ENCODE measurements at regions not wholly inside any gene's neighbourhood (a gene's known extent, or its start where the extent isn't known, plus 50 kb on each side); places are given as distances from the start of the nearest gene placed in this dataset.
"Not testable (repeated sequence)": the region's sequence is repeated elsewhere in the genome, so short reads cannot be mapped to it uniquely, and the experiment has no call there.

DNA sequence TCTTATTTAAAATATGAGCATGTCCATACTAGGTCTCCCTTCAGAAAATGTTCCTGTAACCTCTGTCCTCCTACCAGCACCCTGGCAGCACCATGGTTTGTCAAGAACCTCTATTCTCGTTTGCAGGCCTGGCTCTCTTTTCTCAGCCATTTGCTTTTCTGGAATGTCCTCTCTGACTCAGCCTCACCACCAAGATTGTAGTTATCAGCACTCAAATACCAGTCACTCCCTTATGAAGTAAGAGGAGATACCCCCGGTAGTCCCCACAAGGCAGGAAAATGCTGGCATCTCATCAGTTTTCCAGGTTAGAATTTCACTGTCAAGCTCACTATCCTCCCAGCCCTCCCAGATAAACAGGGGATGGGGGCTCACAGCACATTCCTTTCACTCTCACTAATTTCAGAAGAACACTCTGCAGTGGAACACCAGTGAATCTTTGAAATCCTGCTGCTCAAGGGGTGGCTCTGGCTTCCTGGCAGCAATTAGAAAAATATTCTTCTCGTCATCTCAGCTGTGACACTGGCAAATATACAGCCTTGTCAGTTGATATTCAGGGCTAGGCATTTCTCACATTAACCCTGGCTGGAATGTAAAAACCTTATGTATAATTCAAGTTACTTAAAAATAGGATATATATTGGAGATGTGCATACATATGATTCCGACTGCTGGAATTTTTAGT, 129.2 kb downstream of the TBX18 start:
- Histone ChIP-seq H3K36me3 (ENCODE audit: control insufficient read depth, low read depth, low read length) (no peaks in the 10 kb centered on the region), H3K27me3 (ENCODE audit: control insufficient read depth, insufficient read depth, low read length) (no peaks in the 10 kb centered on the region), H3K27ac (ENCODE audit: low read length) (no peak overlapping the region), H3K9me3 (ENCODE audit: control insufficient read depth, low read depth, low read length) (no peaks in the 10 kb centered on the region), H3K4me1 (ENCODE audit: control insufficient read depth, low read depth, low read length) (no peaks in the 10 kb centered on the region), H3K9ac (ENCODE audit: low read length) (no peak overlapping the region), H3K4me3 (ENCODE audit: low read length) (no peak overlapping the region)

DNA sequence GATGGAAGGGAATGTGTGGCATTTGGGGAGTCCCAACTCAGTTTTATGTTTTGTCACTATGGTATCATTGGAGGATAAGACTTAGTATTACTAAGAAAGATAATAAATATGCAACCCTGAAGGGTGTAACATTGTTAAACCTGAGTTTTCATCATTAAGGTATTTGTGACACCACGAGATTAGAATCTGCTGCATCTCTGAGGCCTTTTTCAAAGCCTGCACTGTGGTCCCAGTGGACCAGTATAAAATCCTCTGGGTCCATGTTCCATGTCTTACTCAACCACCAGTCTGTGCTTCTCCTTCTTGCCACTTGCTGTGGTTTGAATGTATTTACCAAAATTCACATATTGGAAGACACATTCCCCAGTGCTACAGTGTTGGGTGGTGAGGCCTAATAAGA, 130.6 kb downstream of the TBX18 start:
- no peaks in the 10 kb centered on the region for H3K9me3 ChIP-seq (ENCODE audit: control insufficient read depth, low read depth, low read length)
- no peak overlapping the region for H3K9ac ChIP-seq (ENCODE audit: low read length)
- H3K4me3 ChIP-seq (ENCODE audit: low read length): no peak overlapping the region
- H3K27me3 ChIP-seq (ENCODE audit: control insufficient read depth, insufficient read depth, low read length): no peaks in the 10 kb centered on the region
- no peaks in the 10 kb centered on the region for H3K36me3 ChIP-seq (ENCODE audit: control insufficient read depth, low read depth, low read length)
- no peaks in the 10 kb centered on the region for H3K4me1 ChIP-seq (ENCODE audit: control insufficient read depth, low read depth, low read length)
- H3K27ac ChIP-seq (ENCODE audit: low read length): no peak overlapping the region

DNA sequence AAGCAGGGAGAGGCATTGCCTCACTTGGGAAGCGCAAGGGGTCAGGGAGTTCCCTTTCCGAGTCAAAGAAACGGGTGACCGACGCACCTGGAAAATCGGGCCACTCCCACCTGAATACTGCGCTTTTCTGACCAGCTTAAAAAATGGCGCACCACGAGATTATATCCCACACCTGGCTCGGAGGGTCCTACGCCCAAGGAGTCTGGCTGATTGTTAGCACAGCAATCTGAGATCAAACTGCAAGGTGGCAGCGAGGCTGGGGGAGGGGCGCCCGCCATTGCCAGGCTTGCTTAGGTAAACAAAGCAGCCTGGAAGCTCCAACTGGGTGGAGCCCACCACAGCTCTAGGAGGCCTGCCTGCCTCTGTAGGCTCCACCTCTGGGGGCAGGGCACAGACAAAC, 137.9 kb downstream of the TBX18 start:
- H3K9ac ChIP-seq (ENCODE audit: low read length); H3K4me1 ChIP-seq (ENCODE audit: control insufficient read depth, low read depth, low read length); H3K27me3 ChIP-seq (ENCODE audit: control insufficient read depth, insufficient read depth, low read length); H3K27ac ChIP-seq (ENCODE audit: low read length); H3K36me3 ChIP-seq (ENCODE audit: control insufficient read depth, low read depth, low read length); H3K9me3 ChIP-seq (ENCODE audit: control insufficient read depth, low read depth, low read length); H3K4me3 ChIP-seq (ENCODE audit: low read length): not testable (repeated sequence)

DNA sequence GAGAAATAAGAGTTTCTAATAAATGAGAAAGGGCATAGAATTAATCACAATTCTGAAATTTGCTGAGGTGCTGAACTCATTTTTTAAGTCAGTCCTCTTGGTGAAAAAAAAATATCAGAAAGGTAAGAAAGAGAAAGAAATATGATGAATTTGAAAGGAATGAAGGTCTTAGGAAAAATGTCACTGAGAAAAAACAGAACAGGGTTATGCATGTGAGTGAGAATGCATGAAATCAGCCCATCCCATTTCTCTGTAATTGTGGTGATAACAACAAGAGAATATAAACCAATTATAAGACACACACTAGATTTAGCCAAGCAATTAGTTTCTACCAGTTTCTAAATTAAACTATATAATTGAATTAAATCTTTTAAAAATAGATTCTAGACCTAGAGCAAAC, 138.9 kb downstream of the TBX18 start:
- no peaks in the 10 kb centered on the region for H3K9me3 ChIP-seq (ENCODE audit: control insufficient read depth, low read depth, low read length)
- H3K4me3 ChIP-seq (ENCODE audit: low read length): no peak overlapping the region
- H3K9ac ChIP-seq (ENCODE audit: low read length): no peak overlapping the region
- H3K27me3 ChIP-seq (ENCODE audit: control insufficient read depth, insufficient read depth, low read length): no peaks in the 10 kb centered on the region
- no peaks in the 10 kb centered on the region for H3K36me3 ChIP-seq (ENCODE audit: control insufficient read depth, low read depth, low read length)
- H3K27ac ChIP-seq (ENCODE audit: low read length): no peak overlapping the region
- H3K4me1 ChIP-seq (ENCODE audit: control insufficient read depth, low read depth, low read length): no peaks in the 10 kb centered on the region

DNA sequence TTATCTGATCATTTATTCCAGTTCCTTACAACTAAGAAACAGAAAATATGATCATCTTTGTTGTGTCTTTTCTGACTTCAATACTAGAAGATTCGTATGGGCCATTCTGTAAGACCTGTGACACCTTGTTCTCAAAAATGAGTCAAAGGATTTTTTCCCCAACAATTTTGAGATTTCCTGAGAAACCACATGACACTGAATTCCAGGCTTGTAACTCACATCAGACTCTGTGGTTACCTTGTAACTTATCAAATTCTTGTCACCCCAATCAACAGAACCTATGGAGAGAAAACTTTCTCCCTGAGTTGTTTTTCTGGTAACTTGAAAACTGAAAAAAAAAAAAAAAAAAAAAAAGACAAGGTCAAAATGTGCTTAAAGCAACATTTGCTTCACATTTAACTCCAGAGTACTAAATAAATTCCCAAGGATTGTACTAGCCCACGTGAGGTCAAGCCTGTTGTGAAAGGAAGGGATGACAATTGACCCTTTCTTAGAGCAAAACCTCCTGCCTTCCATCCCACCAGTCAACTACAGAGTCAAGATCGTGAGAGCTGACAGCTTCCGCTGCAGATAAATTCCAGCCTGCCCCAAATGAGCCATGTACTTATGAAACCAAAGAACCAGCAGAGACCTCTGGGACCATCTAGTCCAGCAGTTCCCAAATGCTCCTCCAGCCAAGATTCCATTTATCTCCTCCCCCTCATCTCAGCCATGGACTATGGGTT, 140.3 kb downstream of the TBX18 start:
- Histone ChIP-seq H3K9ac (ENCODE audit: low read length) (no peak overlapping the region), H3K36me3 (ENCODE audit: control insufficient read depth, low read depth, low read length) (no peaks in the 10 kb centered on the region), H3K27ac (ENCODE audit: low read length) (no peak overlapping the region), H3K27me3 (ENCODE audit: control insufficient read depth, insufficient read depth, low read length) (no peaks in the 10 kb centered on the region), H3K9me3 (ENCODE audit: control insufficient read depth, low read depth, low read length) (no peaks in the 10 kb centered on the region), H3K4me1 (ENCODE audit: control insufficient read depth, low read depth, low read length) (peaks cover under 1% of the 10 kb centered on the region), H3K4me3 (ENCODE audit: low read length) (no peak overlapping the region)

DNA sequence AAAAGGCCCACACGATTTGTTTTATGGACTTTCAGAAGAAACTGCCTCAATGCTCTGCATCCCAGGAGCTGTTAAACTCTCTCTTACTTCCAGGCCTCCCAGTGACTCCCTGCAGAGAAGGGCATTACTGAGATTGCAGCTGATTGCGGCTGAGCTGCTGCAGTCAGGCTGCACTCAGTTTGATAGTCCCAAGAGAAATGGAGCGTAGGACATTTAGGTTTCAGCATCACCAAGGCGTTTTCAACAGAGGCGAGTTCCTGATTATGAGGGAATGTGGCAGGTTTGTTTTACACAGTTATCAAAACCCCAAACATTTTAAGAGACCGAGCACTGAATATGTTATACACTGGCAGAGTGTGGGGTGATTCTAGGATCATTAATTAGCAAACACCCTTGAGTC, 145.6 kb downstream of the TBX18 start:
- no peak overlapping the region for H3K27ac ChIP-seq (ENCODE audit: low read length)
- no peak overlapping the region for H3K9ac ChIP-seq (ENCODE audit: low read length)
- H3K4me1 ChIP-seq (ENCODE audit: control insufficient read depth, low read depth, low read length): peaks cover 13% of the 10 kb centered on the region

GRCh38 chr6:84618046-84618752, 146.2 kb downstream of the TBX18 start:
- Histone ChIP-seq H3K36me3 (ENCODE audit: control insufficient read depth, low read depth, low read length) (no peaks in the 10 kb centered on the region), H3K9ac (ENCODE audit: low read length) (no peak overlapping the region), H3K9me3 (ENCODE audit: control insufficient read depth, low read depth, low read length) (no peaks in the 10 kb centered on the region), H3K27me3 (ENCODE audit: control insufficient read depth, insufficient read depth, low read length) (no peaks in the 10 kb centered on the region), H3K4me1 (ENCODE audit: control insufficient read depth, low read depth, low read length) (peaks cover 13% of the 10 kb centered on the region), H3K4me3 (ENCODE audit: low read length) (no peak overlapping the region), H3K27ac (ENCODE audit: low read length) (no peak overlapping the region)

More for the DNA sequence above, 145.6 kb downstream of the TBX18 start:
- H3K4me3 ChIP-seq (ENCODE audit: low read length): no peak overlapping the region
- H3K9me3 ChIP-seq (ENCODE audit: control insufficient read depth, low read depth, low read length): no peaks in the 10 kb centered on the region
- no peaks in the 10 kb centered on the region for H3K36me3 ChIP-seq (ENCODE audit: control insufficient read depth, low read depth, low read length)
- H3K27me3 ChIP-seq (ENCODE audit: control insufficient read depth, insufficient read depth, low read length): no peaks in the 10 kb centered on the region

DNA sequence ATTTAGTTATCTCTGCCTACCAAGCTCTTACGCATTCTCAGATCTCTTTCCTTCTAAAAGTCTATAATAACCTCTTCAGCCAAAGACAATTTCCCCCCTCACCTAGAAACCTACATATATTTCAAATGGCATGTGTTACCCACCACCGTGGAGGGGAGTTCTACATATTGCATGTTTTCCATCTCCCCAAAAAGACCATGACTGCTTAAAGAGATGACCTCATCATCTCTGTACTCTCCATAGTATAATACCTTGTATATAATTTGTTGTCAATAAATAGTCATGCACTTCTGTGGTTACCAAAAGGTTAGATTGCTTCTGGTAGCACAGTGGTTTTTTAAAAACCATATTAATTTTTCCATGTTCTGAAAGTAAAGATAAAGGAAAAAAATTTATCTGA, 148.4 kb downstream of the TBX18 start:
- H3K27me3 ChIP-seq (ENCODE audit: control insufficient read depth, insufficient read depth, low read length): no peaks in the 10 kb centered on the region
- peaks cover 13% of the 10 kb centered on the region for H3K4me1 ChIP-seq (ENCODE audit: control insufficient read depth, low read depth, low read length)
- no peak overlapping the region for H3K27ac ChIP-seq (ENCODE audit: low read length)
- no peak overlapping the region for H3K9ac ChIP-seq (ENCODE audit: low read length)
- H3K36me3 ChIP-seq (ENCODE audit: control insufficient read depth, low read depth, low read length): no peaks in the 10 kb centered on the region
- H3K4me3 ChIP-seq (ENCODE audit: low read length): no peak overlapping the region
- no peaks in the 10 kb centered on the region for H3K9me3 ChIP-seq (ENCODE audit: control insufficient read depth, low read depth, low read length)

DNA sequence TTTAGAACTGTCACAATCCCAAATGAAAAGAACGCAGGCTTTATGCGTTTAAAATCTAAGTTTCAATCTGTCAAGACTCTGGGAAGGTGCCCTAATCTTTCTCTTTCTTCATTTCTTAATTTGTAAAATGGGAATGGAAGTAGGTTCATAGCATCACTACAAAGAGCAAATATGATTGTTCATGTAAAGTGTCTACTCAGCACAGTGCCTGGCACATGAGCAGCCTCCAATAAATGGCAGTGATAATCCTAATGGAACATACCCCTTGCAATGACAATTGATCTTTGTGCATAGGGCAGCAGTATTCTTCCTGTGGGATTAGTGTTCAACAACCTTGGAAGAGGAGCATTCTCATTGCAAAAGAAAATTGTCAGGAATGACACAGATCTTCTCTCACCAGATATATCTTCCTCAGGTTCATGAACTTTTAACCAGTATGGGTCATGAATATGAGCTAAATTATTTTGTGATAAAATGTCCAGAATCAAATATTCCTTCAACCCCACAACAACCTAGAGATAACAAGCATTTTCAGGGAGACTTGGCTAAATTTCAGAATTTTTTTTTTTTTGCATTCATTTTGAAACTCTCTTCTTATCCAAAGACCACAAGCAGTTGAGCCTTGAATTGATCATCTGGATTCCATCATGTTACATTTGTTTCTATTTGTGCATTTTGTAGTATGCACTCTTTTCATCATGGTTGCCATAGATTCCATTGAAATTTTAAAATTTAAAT, 149.1 kb downstream of the TBX18 start:
- Histone ChIP-seq H3K9ac (ENCODE audit: low read length) (no peak overlapping the region), H3K4me1 (ENCODE audit: control insufficient read depth, low read depth, low read length) (peaks cover 13% of the 10 kb centered on the region), H3K27ac (ENCODE audit: low read length) (no peak overlapping the region), H3K27me3 (ENCODE audit: control insufficient read depth, insufficient read depth, low read length) (no peaks in the 10 kb centered on the region), H3K9me3 (ENCODE audit: control insufficient read depth, low read depth, low read length) (no peaks in the 10 kb centered on the region), H3K36me3 (ENCODE audit: control insufficient read depth, low read depth, low read length) (no peaks in the 10 kb centered on the region), H3K4me3 (ENCODE audit: low read length) (no peak overlapping the region)

DNA sequence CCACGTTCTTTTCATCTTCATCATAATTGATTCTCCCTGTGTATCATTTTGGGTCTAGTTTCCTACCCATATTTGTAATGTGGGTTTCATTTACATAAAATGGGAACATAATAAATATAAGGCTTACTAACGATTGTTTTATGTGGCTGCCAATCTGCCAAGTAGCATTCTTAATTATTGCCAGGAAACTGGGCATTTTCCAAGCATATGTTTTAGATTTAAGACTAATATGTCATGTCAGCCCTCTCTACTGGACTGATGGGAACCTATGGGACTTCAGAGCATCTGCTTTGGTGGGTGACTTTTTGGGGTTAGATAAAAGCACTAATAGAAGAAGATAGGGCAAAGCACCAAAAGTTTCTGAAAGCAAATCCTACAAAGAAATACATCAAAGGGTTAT, 157.5 kb downstream of the TBX18 start:
- Histone ChIP-seq H3K27ac (ENCODE audit: low read length) (no peak overlapping the region), H3K4me1 (ENCODE audit: control insufficient read depth, low read depth, low read length) (no peaks in the 10 kb centered on the region), H3K9ac (ENCODE audit: low read length) (no peak overlapping the region), H3K36me3 (ENCODE audit: control insufficient read depth, low read depth, low read length) (no peaks in the 10 kb centered on the region), H3K9me3 (ENCODE audit: control insufficient read depth, low read depth, low read length) (no peaks in the 10 kb centered on the region), H3K27me3 (ENCODE audit: control insufficient read depth, insufficient read depth, low read length) (no peaks in the 10 kb centered on the region), H3K4me3 (ENCODE audit: low read length) (no peak overlapping the region)

DNA sequence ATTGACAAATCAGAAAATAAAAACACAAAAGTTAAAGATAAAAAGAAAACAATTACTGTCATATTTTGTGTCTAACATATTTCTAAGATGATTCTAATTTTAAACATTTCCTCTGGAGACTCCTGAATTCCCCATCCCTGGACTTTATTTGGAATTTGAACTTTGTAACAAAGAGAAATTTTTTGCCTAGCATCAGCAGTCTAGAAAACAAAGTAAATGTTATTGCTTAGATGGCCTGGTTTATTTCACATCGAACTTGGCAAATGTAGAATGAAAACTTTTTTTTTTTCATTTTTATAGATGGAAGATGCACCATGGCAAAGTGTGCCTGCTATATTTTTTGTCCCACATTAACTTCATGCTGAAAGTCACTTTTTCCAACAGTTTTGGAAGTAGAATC, 159.1 kb downstream of the TBX18 start:
- Histone ChIP-seq H3K4me3 (ENCODE audit: low read length) (no peak overlapping the region), H3K4me1 (ENCODE audit: control insufficient read depth, low read depth, low read length) (no peaks in the 10 kb centered on the region), H3K9ac (ENCODE audit: low read length) (no peak overlapping the region), H3K36me3 (ENCODE audit: control insufficient read depth, low read depth, low read length) (no peaks in the 10 kb centered on the region), H3K27ac (ENCODE audit: low read length) (no peak overlapping the region), H3K27me3 (ENCODE audit: control insufficient read depth, insufficient read depth, low read length) (no peaks in the 10 kb centered on the region), H3K9me3 (ENCODE audit: control insufficient read depth, low read depth, low read length) (no peaks in the 10 kb centered on the region)

Measured in iPS-18a (cell line).